Hematopoietic multipotent progenitor cell treated with erythropoietin and hydrocortisone succinate and interleukin-3 and kit ligand, for 17 days (in vitro differentiated cells): ENCODE measurements at regions not wholly inside any gene's neighbourhood (a gene's known extent, or its start where the extent isn't known, plus 50 kb on each side); places are given as distances from the start of the nearest gene placed in this dataset.

Experiments used
- DNase-seq: peaks from one replicate; pipeline ENCODE4 v3.0.0-alpha.2; 2015; ENCODE audit warnings: low spot score

- DNase-seq, result no peak
These were observed 163.9 kb upstream of the DAPK1 start for GRCh38 chr9:87333802-87334201.

- DNase-seq, result no peak
These were observed 163.3 kb upstream of the DAPK1 start for GRCh38 chr9:87334366-87334765.

GRCh38 chr9:87336407-87336806 is 161.3 kb upstream of the DAPK1 start:
- no peak for DNase-seq

GRCh38 chr9:87336914-87337333 is 160.7 kb upstream of the DAPK1 start:
- DNase-seq, result peak; percentile 80

GRCh38 chr9:87337335-87338087 is 160.2 kb upstream of the DAPK1 start:
- peak; percentile 19 for DNase-seq

GRCh38 chr9:87338088-87338989 is 159.3 kb upstream of the DAPK1 start:
- no peak for DNase-seq

GRCh38 chr9:87340391-87340790 is 157.3 kb upstream of the DAPK1 start:
- no peak for DNase-seq

- DNase-seq, result no peak
These were observed 154.9 kb upstream of the DAPK1 start for GRCh38 chr9:87342743-87343142.

- DNase-seq, result no peak
These were observed 153.7 kb upstream of the DAPK1 start for GRCh38 chr9:87343816-87344430.

GRCh38 chr9:87346061-87346665 is 151.5 kb upstream of the DAPK1 start:
- DNase-seq, result no peak

GRCh38 chr9:87350915-87351314 is 146.8 kb upstream of the DAPK1 start:
- no peak for DNase-seq

GRCh38 chr9:87353301-87353700 is 144.4 kb upstream of the DAPK1 start:
- DNase-seq, result no peak

- DNase-seq, result no peak
These were observed 143.5 kb upstream of the DAPK1 start for GRCh38 chr9:87354147-87354546.

- no peak for DNase-seq
These were observed 140.1 kb upstream of the DAPK1 start for GRCh38 chr9:87357600-87357999.

- no peak for DNase-seq
These were observed 138.4 kb upstream of the DAPK1 start for GRCh38 chr9:87359264-87359663.

- no peak for DNase-seq
These were observed 137.6 kb upstream of the DAPK1 start for GRCh38 chr9:87359958-87360601.

- DNase-seq, result no peak
These were observed 127.5 kb upstream of the DAPK1 start for GRCh38 chr9:87370049-87370685.

GRCh38 chr9:87371795-87372355 is 125.8 kb upstream of the DAPK1 start:
- no peak for DNase-seq

- DNase-seq, result no peak
These were observed 125.3 kb upstream of the DAPK1 start for GRCh38 chr9:87372356-87372851.

GRCh38 chr9:87374023-87374919 is 123.4 kb upstream of the DAPK1 start:
- peak; percentile 19 for DNase-seq
